ENCODE measurements at regions not wholly inside any gene's neighbourhood (a gene's known extent, or its start where the extent isn't known, plus 50 kb on each side); places are given as distances from the start of the nearest gene placed in this dataset.

GRCh38 chr11:98101329-98101728, 919.4 kb upstream of the CNTN5 start:
- Mint-ChIP-seq H3K27me3 (no peaks in the 10 kb centered on the region), H3K9me3 (peaks cover 2 to 7% of the 10 kb centered on the region in 2 donors), H3K4me3 (no peak overlapping the region), H3K4me1 (no peaks in the 10 kb centered on the region), H3K27ac (no peak overlapping the region), H3K36me3 (no peaks in the 10 kb centered on the region)
- DNase-seq, result no peak
- ATAC-seq (replicated peaks), result no peak

DNA sequence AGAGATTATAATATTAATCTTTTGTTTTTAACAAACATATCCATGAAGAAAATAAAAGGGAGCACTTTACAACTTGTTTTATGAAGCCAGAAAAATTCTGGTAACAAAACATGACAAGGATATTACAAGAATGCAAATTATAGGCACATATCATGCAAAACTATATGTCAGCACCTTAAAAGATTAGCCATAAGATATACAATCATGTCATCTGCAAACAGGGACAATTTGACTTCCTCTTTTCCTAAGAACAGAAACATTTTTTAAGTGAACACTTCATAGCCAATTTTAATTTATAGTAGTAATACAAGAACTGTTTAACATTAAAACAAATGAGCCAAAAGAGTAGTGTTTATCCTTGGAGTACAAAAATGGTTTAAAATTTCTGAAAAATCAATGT, 916.5 kb upstream of the CNTN5 start:
- peaks cover 2 to 4% of the 10 kb centered on the region in 2 donors for H3K9me3 Mint-ChIP-seq
- no peak for ATAC-seq (replicated peaks)
- no peaks in the 10 kb centered on the region for H3K27me3 Mint-ChIP-seq
- no peaks in the 10 kb centered on the region for H3K4me1 Mint-ChIP-seq
- H3K4me3 Mint-ChIP-seq, result no peak overlapping the region
- no peak overlapping the region for H3K27ac Mint-ChIP-seq
- no peak for DNase-seq
- H3K36me3 Mint-ChIP-seq, result no peaks in the 10 kb centered on the region

GRCh38 chr11:98107736-98108135, 913.0 kb upstream of the CNTN5 start:
- no peaks in the 10 kb centered on the region for H3K36me3 Mint-ChIP-seq
- no peak for DNase-seq
- H3K4me1 Mint-ChIP-seq, result no peaks in the 10 kb centered on the region
- ATAC-seq (replicated peaks), result no peak
- H3K9me3 Mint-ChIP-seq, result peaks cover 0 to 1% of the 10 kb centered on the region in 2 donors
- H3K27me3 Mint-ChIP-seq, result no peaks in the 10 kb centered on the region
- H3K27ac Mint-ChIP-seq, result no peak overlapping the region
- H3K4me3 Mint-ChIP-seq, result no peak overlapping the region

- no peak for DNase-seq
- no peaks in the 10 kb centered on the region for H3K4me1 Mint-ChIP-seq
- H3K27me3 Mint-ChIP-seq, result no peaks in the 10 kb centered on the region
- no peaks in the 10 kb centered on the region for H3K36me3 Mint-ChIP-seq
- peaks cover 0 to 1% of the 10 kb centered on the region in 2 donors for H3K9me3 Mint-ChIP-seq
- no peak overlapping the region for H3K4me3 Mint-ChIP-seq
- no peak overlapping the region for H3K27ac Mint-ChIP-seq
- no peak for ATAC-seq (replicated peaks)
Observed at GRCh38 chr11:98110030-98110429, 910.7 kb upstream of the CNTN5 start.

GRCh38 chr11:98115873-98116272, 904.9 kb upstream of the CNTN5 start:
- Mint-ChIP-seq H3K4me3 (no peak overlapping the region), H3K27me3 (no peaks in the 10 kb centered on the region), H3K27ac (no peak overlapping the region), H3K36me3 (no peaks in the 10 kb centered on the region), H3K4me1 (no peaks in the 10 kb centered on the region), H3K9me3 (peaks cover 7 to 11% of the 10 kb centered on the region in 2 donors)
- no peak for ATAC-seq (replicated peaks)
- DNase-seq, result no peak

- Mint-ChIP-seq H3K9me3 (peaks cover 10 to 18% of the 10 kb centered on the region in 2 donors), H3K4me3 (no peak overlapping the region), H3K4me1 (no peaks in the 10 kb centered on the region), H3K36me3 (no peaks in the 10 kb centered on the region), H3K27me3 (no peaks in the 10 kb centered on the region), H3K27ac (no peak overlapping the region)
- DNase-seq (no peak), ATAC-seq (replicated peaks) (no peak)
Observed at GRCh38 chr11:98130117-98130625, 890.6 kb upstream of the CNTN5 start.

- no peak for ATAC-seq (replicated peaks)
- Mint-ChIP-seq H3K4me3 (no peak overlapping the region), H3K27ac (no peak overlapping the region), H3K4me1 (no peaks in the 10 kb centered on the region), H3K27me3 (no peaks in the 10 kb centered on the region), H3K36me3 (no peaks in the 10 kb centered on the region), H3K9me3 (peaks cover 3 to 9% of the 10 kb centered on the region in 2 donors)
- no peak for DNase-seq
Observed at GRCh38 chr11:98136357-98136756, 884.4 kb upstream of the CNTN5 start.

GRCh38 chr11:98137437-98137836, 883.3 kb upstream of the CNTN5 start:
- Mint-ChIP-seq H3K27me3 (no peaks in the 10 kb centered on the region), H3K27ac (no peak overlapping the region), H3K36me3 (no peaks in the 10 kb centered on the region), H3K4me3 (no peak overlapping the region), H3K9me3 (peaks cover 3 to 8% of the 10 kb centered on the region in 2 donors), H3K4me1 (no peaks in the 10 kb centered on the region)
- ATAC-seq (replicated peaks), result no peak
- DNase-seq, result no peak

DNA sequence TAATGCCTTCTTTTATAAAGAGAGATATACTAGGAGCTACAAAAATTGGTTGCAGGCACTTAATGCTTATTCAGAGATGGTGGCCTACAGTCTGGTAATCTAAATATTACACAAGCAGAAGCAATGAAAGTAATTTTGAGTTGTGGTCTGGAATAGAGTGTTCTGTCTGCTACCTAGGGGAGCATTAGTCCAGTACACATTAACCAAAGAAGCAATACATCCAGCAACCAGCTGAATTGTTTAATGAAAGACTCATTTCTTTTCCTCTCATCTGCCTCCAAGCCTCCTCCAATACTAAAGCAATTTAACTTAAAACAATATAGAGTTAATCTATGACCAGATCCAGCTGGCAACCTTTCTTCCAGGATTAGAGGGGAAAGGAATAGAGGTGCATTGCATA, 877.1 kb upstream of the CNTN5 start:
- no peak overlapping the region for H3K4me3 Mint-ChIP-seq
- H3K9me3 Mint-ChIP-seq, result peaks cover 4 to 14% of the 10 kb centered on the region in 2 donors
- H3K36me3 Mint-ChIP-seq, result no peaks in the 10 kb centered on the region
- DNase-seq, result no peak
- H3K27me3 Mint-ChIP-seq, result no peaks in the 10 kb centered on the region
- ATAC-seq (replicated peaks), result no peak
- H3K4me1 Mint-ChIP-seq, result no peaks in the 10 kb centered on the region
- no peak overlapping the region for H3K27ac Mint-ChIP-seq

DNA sequence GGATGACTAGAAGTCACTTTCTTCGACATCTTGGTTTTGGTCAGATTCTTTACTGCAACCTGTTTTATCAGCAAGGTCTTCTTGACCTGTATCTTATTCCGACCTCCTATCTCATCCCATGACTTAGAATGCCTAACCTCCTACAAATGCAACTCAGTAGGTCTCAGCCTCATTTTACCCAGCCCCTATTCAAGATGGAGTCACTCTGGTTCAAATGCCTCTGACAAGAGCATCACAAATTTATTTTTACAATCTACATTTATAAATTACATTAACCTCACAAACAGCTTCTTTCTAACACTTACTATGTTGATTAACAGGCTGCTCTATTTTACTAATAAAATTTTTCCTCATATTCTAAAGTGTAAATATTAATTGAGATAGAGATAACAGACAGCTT, 867.0 kb upstream of the CNTN5 start:
- no peaks in the 10 kb centered on the region for H3K27me3 Mint-ChIP-seq
- H3K9me3 Mint-ChIP-seq, result peaks cover 13% of the 10 kb centered on the region in 2 donors
- no peaks in the 10 kb centered on the region for H3K4me1 Mint-ChIP-seq
- H3K36me3 Mint-ChIP-seq, result no peaks in the 10 kb centered on the region
- no peak overlapping the region for H3K4me3 Mint-ChIP-seq
- DNase-seq, result no peak
- ATAC-seq (replicated peaks), result no peak
- no peak overlapping the region for H3K27ac Mint-ChIP-seq

DNA sequence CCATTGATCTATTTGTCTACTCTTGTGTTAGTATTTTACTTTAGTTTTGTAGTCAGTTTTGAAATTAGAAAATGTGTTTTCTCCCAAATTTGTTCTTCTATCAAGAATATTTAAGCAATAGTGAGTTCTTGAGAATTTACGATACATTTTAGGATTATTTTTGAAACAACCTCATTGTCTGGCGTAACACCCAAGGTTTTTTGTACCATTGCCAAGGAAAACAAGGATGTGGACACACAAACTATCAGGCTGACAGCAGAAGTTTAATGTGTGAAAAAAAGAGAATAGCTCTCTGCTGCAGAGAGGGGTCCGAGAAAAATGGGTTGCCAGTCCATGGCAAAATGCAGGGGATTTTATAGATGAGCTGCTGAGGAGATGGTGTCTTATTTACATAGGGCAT, 865.1 kb upstream of the CNTN5 start:
- ATAC-seq (replicated peaks), result no peak
- Mint-ChIP-seq H3K36me3 (no peaks in the 10 kb centered on the region), H3K4me1 (no peaks in the 10 kb centered on the region), H3K9me3 (peaks cover 11% of the 10 kb centered on the region in 2 donors), H3K27ac (no peak overlapping the region), H3K4me3 (no peak overlapping the region), H3K27me3 (no peaks in the 10 kb centered on the region)
- DNase-seq, result no peak

- no peak overlapping the region for H3K27ac Mint-ChIP-seq
- no peaks in the 10 kb centered on the region for H3K36me3 Mint-ChIP-seq
- H3K9me3 Mint-ChIP-seq, result peaks cover 4 to 7% of the 10 kb centered on the region in 2 donors
- ATAC-seq (replicated peaks) (no peak), DNase-seq (no peak)
- no peaks in the 10 kb centered on the region for H3K27me3 Mint-ChIP-seq
- no peaks in the 10 kb centered on the region for H3K4me1 Mint-ChIP-seq
- H3K4me3 Mint-ChIP-seq, result no peak overlapping the region
Observed at GRCh38 chr11:98177925-98178324, 842.8 kb upstream of the CNTN5 start.

- Mint-ChIP-seq H3K4me1 (no peaks in the 10 kb centered on the region), H3K4me3 (no peak overlapping the region), H3K27ac (no peak overlapping the region), H3K27me3 (no peaks in the 10 kb centered on the region), H3K36me3 (no peaks in the 10 kb centered on the region), H3K9me3 (peaks cover 4 to 6% of the 10 kb centered on the region in 2 donors)
- no peak for DNase-seq
- no peak for ATAC-seq (replicated peaks)
Observed at GRCh38 chr11:98180511-98180910, 840.2 kb upstream of the CNTN5 start.

DNA sequence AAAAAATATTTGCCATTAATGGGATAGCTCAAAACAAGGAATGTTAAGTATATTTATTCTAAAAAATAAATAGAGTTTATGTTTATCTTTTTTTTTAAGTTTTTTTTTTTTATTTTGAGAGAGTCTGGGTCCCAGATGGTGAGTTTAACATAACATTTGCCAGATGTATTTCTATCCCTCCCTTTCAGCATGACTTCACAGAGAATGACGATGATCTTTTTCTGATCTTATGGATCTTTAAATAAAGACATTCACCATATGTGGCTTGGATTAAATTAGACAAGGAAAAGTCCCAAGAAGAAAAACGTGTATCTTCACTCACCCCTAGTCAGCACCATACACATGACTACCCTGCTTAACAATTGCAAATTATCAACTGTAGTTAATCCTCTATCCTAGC, 839.8 kb upstream of the CNTN5 start:
- H3K36me3 Mint-ChIP-seq, result no peaks in the 10 kb centered on the region
- peaks cover 4% of the 10 kb centered on the region in 2 donors for H3K9me3 Mint-ChIP-seq
- no peak overlapping the region for H3K4me3 Mint-ChIP-seq
- no peaks in the 10 kb centered on the region for H3K27me3 Mint-ChIP-seq
- no peak overlapping the region for H3K27ac Mint-ChIP-seq
- no peaks in the 10 kb centered on the region for H3K4me1 Mint-ChIP-seq
- ATAC-seq (replicated peaks), result no peak
- no peak for DNase-seq

GRCh38 chr11:98183034-98183433, 837.7 kb upstream of the CNTN5 start:
- Mint-ChIP-seq H3K27me3 (no peaks in the 10 kb centered on the region), H3K9me3 (peaks cover 2 to 3% of the 10 kb centered on the region in 2 donors)

DNA sequence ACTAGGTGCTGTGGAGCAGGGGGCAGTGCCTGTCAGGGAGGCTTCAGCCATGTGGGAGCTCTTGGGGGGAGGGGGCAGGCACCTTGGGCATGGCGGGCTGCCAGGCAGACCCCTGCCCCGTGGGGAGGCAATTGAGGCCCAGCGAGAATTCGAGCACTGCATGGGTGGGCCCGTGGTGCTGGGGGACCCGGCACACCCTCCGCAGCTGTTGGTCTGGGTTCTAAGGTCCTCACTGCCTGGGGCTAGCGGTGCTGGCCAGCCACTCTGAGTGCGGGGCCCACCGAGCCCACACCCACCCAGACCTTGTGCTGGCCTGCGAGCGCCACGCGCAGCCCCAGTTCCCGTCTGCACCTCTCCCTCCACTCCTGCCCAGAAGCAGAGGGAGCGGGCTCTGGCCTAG, 835.5 kb upstream of the CNTN5 start:
- H3K27ac Mint-ChIP-seq, result no peak overlapping the region

More at GRCh38 chr11:98183034-98183433, 837.7 kb upstream of the CNTN5 start:
- Mint-ChIP-seq H3K4me1 (no peaks in the 10 kb centered on the region), H3K4me3 (no peak overlapping the region), H3K36me3 (no peaks in the 10 kb centered on the region), H3K27ac (no peak overlapping the region)
- DNase-seq, result no peak
- no peak for ATAC-seq (replicated peaks)

More for the DNA sequence above, 835.5 kb upstream of the CNTN5 start:
- Mint-ChIP-seq H3K36me3 (no peaks in the 10 kb centered on the region), H3K27me3 (no peaks in the 10 kb centered on the region), H3K4me3 (no peak overlapping the region), H3K4me1 (no peaks in the 10 kb centered on the region), H3K9me3 (peaks cover 2 to 5% of the 10 kb centered on the region in 2 donors)
- no peak for ATAC-seq (replicated peaks)
- no peak for DNase-seq
